Gastroesophageal sphincter (tissue), 3 donors: ENCODE measurements at regions not wholly inside any gene's neighbourhood (a gene's known extent, or its start where the extent isn't known, plus 50 kb on each side); places are given as distances from the start of the nearest gene placed in this dataset.

Experiments
- CTCF ChIP-seq, 4 experiments: fragments of 200-600 bp in 2 of 4; fragments of 450-650 bp in 2 of 4; sonication (generic) in 1 of 4; IDR thresholded peaks; one replicate each; pipeline ENCODE4 v1.5.1; 2017 to 2019; ENCODE audit warnings: antibody characterized with exemption in 4 of 4, mild to moderate bottlenecking in 2 of 4, moderate library complexity in 2 of 4
- POLR2A ChIP-seq, 2 donors: fragments of 450-650 bp; IDR thresholded peaks; one replicate each; pipeline ENCODE4 v1.6.1; 2017; ENCODE audit warnings: antibody characterized with exemption in 2 of 2, mild to moderate bottlenecking in 2 of 2, moderate library complexity in 1 of 2
- POLR2AphosphoS5 ChIP-seq: sonication (generic); formaldehyde crosslinking; IDR thresholded peaks from one replicate; pipeline ENCODE4 v1.6.1; 2017; ENCODE audit warnings: antibody characterized with exemption

DNA sequence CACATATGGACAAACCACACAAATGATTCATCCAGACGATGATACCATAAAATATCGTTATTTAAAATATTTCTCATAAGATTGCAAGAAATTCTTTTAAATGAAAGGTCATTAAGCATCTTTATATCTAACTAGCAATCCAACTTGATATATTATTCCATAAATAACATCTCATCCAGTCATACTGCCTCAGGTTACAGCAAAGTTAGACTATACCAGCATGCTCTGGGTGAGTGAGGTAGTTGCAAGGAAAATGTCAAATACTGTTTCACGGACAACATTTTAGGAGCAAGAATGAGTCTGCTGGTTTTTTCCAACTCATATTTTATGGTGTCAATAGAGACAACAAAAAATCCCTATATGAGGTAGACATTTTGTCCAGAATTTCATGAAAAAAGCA lies 200.9 kb upstream of the TRPM3 start:
- TF ChIP-seq CTCF (IDR thresholded peaks at IDR 0.05), result no peak
- no peak for TF ChIP-seq POLR2AphosphoS5
- no peak for TF ChIP-seq POLR2A (IDR thresholded peaks at IDR 0.05)
